Endothelial cell (in vitro differentiated cells): ENCODE measurements at regions not wholly inside any gene's neighbourhood (a gene's known extent, or its start where the extent isn't known, plus 50 kb on each side); places are given as distances from the start of the nearest gene placed in this dataset.

Experiments used
- DNase-seq: peaks from one replicate; pipeline ENCODE4 v3.0.0; 2021; ENCODE audit warnings: low spot score
- H3K27ac Mint-ChIP-seq: one replicate; pipeline ENCODE4 v1.8.0; 2021; ENCODE audit warnings: mixed read lengths, inconsistent platforms; ENCODE audit not compliant: unreplicated experiment
- H3K27me3 Mint-ChIP-seq: one replicate; pipeline ENCODE4 v1.8.0; 2021; ENCODE audit warnings: mild to moderate bottlenecking, moderate library complexity, mixed read lengths, inconsistent platforms; ENCODE audit not compliant: unreplicated experiment
- H3K36me3 Mint-ChIP-seq: one replicate; pipeline ENCODE4 v1.8.0; 2021; ENCODE audit warnings: mild to moderate bottlenecking, low read depth, mixed read lengths, inconsistent platforms; ENCODE audit not compliant: unreplicated experiment
- H3K4me1 Mint-ChIP-seq: one replicate; pipeline ENCODE4 v1.8.0; 2021; ENCODE audit warnings: mild to moderate bottlenecking, mixed read lengths, inconsistent platforms; ENCODE audit not compliant: unreplicated experiment
- H3K4me3 Mint-ChIP-seq: one replicate; pipeline ENCODE4 v1.8.0; 2021; ENCODE audit warnings: mild to moderate bottlenecking, mixed read lengths, inconsistent platforms; ENCODE audit not compliant: unreplicated experiment
- H3K9me3 Mint-ChIP-seq: one replicate; pipeline ENCODE4 v1.8.0; 2021; ENCODE audit warnings: mixed read lengths, inconsistent platforms; ENCODE audit not compliant: unreplicated experiment
- CTCF ChIP-seq: fragments of 200-600 bp; sonication (generic); IDR thresholded peaks from one replicate; pipeline ENCODE4 v1.5.0; 2021; ENCODE audit warnings: antibody characterized with exemption; ENCODE audit not compliant: unreplicated experiment

GRCh38 chrX:146181858-146182257 is 364.2 kb downstream of the SLITRK2 start:
- Mint-ChIP-seq H3K4me1 (no peaks in the 10 kb centered on the region), H3K36me3 (no peaks in the 10 kb centered on the region), H3K4me3 (no peak overlapping the region), H3K9me3 (no peaks in the 10 kb centered on the region), H3K27me3 (no peaks in the 10 kb centered on the region), H3K27ac (no peak overlapping the region)
- no peak for DNase-seq
- TF ChIP-seq CTCF = no peak

- TF ChIP-seq CTCF = no peak
- H3K9me3 Mint-ChIP-seq = no peaks in the 10 kb centered on the region
- no peaks in the 10 kb centered on the region for H3K4me1 Mint-ChIP-seq
- no peak for DNase-seq
- no peaks in the 10 kb centered on the region for H3K27me3 Mint-ChIP-seq
- no peak overlapping the region for H3K4me3 Mint-ChIP-seq
- no peaks in the 10 kb centered on the region for H3K36me3 Mint-ChIP-seq
- no peak overlapping the region for H3K27ac Mint-ChIP-seq
Measured at GRCh38 chrX:146186540-146186939, 368.9 kb downstream of the SLITRK2 start.

GRCh38 chrX:146189371-146189770 is 371.7 kb downstream of the SLITRK2 start:
- no peak overlapping the region for H3K4me3 Mint-ChIP-seq
- DNase-seq = no peak
- no peak overlapping the region for H3K27ac Mint-ChIP-seq
- no peak for TF ChIP-seq CTCF
- no peaks in the 10 kb centered on the region for H3K36me3 Mint-ChIP-seq
- H3K27me3 Mint-ChIP-seq = no peaks in the 10 kb centered on the region
- H3K9me3 Mint-ChIP-seq = no peaks in the 10 kb centered on the region
- H3K4me1 Mint-ChIP-seq = no peaks in the 10 kb centered on the region

- H3K4me3 Mint-ChIP-seq = no peak overlapping the region
- no peak for TF ChIP-seq CTCF
- H3K27me3 Mint-ChIP-seq = no peaks in the 10 kb centered on the region
Measured at GRCh38 chrX:146208821-146209220, 391.2 kb downstream of the SLITRK2 start.

GRCh38 chrX:146224442-146224841 is 406.8 kb downstream of the SLITRK2 start:
- no peaks in the 10 kb centered on the region for H3K4me1 Mint-ChIP-seq
- no peaks in the 10 kb centered on the region for H3K9me3 Mint-ChIP-seq
- no peak for TF ChIP-seq CTCF
- no peaks in the 10 kb centered on the region for H3K36me3 Mint-ChIP-seq
- no peak overlapping the region for H3K4me3 Mint-ChIP-seq
- H3K27ac Mint-ChIP-seq = no peak overlapping the region
- no peaks in the 10 kb centered on the region for H3K27me3 Mint-ChIP-seq
- no peak for DNase-seq

More at GRCh38 chrX:146208821-146209220, 391.2 kb downstream of the SLITRK2 start:
- Mint-ChIP-seq H3K27ac (no peak overlapping the region), H3K9me3 (no peaks in the 10 kb centered on the region), H3K4me1 (no peaks in the 10 kb centered on the region), H3K36me3 (no peaks in the 10 kb centered on the region)
- DNase-seq = no peak
